Activated T-cell treated with anti-CD3 and anti-CD28 coated beads, Interleukin-2, amount 50 U/mL, for 4 hours (primary cell): ENCODE measurements at regions not wholly inside any gene's neighbourhood (a gene's known extent, or its start where the extent isn't known, plus 50 kb on each side); places are given as distances from the start of the nearest gene placed in this dataset.

Experiments
- ATAC-seq, 2 donors: fragments of 200-7000 bp; cut with Tn5 transposase; one replicate each; pipeline ENCODE4 v1.10.0; 2021
- DNase-seq: peaks from one replicate; pipeline ENCODE4 v3.0.0-alpha.2; 2020
- H3K27me3 Mint-ChIP-seq: one replicate; pipeline ENCODE4 v1.8.0; 2021; ENCODE audit warnings: low read depth, mixed read lengths
- H3K36me3 Mint-ChIP-seq: one replicate; pipeline ENCODE4 v1.8.0; 2022; ENCODE audit warnings: mixed read lengths; ENCODE audit not compliant: insufficient read depth
- H3K4me1 Mint-ChIP-seq: one replicate; pipeline ENCODE4 v1.8.0; 2021; ENCODE audit warnings: low read depth, mixed read lengths
- H3K4me3 Mint-ChIP-seq: one replicate; pipeline ENCODE4 v1.8.0; 2021; ENCODE audit warnings: mild to moderate bottlenecking, moderate library complexity, mixed read lengths
- H3K9me3 Mint-ChIP-seq: one replicate; pipeline ENCODE4 v1.8.0; 2021; ENCODE audit warnings: mixed read lengths

- H3K4me1 Mint-ChIP-seq, result no peaks in the 10 kb centered on the region
- no peak for ATAC-seq
- DNase-seq, result no peak
- H3K27me3 Mint-ChIP-seq, result peaks cover 3% of the 10 kb centered on the region
- no peak overlapping the region for H3K4me3 Mint-ChIP-seq
- no peaks in the 10 kb centered on the region for H3K36me3 Mint-ChIP-seq
- H3K9me3 Mint-ChIP-seq, result peaks cover 22% of the 10 kb centered on the region
These were observed 226.4 kb upstream of the MYT1L start for GRCh38 chr2:2557475-2557874.

- peaks cover 25% of the 10 kb centered on the region for H3K9me3 Mint-ChIP-seq
- H3K4me3 Mint-ChIP-seq, result no peak overlapping the region
- ATAC-seq (no peak), DNase-seq (no peak)
- H3K4me1 Mint-ChIP-seq, result no peaks in the 10 kb centered on the region
- H3K36me3 Mint-ChIP-seq, result no peaks in the 10 kb centered on the region
- H3K27me3 Mint-ChIP-seq, result no peaks in the 10 kb centered on the region
These were observed 219.8 kb upstream of the MYT1L start for GRCh38 chr2:2550856-2551255.

GRCh38 chr2:2547911-2548310, 216.8 kb upstream of the MYT1L start:
- Mint-ChIP-seq H3K27me3 (no peaks in the 10 kb centered on the region), H3K9me3 (peaks cover 9% of the 10 kb centered on the region), H3K4me1 (no peaks in the 10 kb centered on the region), H3K4me3 (no peak overlapping the region), H3K36me3 (no peaks in the 10 kb centered on the region)
- DNase-seq (no peak), ATAC-seq (no peak)

DNA sequence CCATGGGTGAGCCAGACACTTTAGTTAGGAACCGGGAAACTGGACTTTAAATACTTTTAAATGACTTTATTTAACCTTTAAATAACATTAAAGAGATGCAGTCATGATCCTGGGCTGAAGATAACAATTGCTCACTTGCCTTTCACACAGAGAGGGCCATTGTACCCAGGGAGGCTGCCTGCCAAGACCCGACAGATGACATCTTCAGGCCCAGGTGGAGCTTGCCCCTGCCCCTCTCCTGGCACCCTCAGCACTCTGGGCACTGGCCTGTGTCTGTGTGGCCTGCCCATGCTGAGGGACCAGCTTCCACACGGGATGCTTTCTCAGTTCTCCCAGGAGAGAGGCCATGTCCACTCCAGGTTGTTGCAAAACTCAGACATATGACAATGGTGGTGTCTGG, 216.4 kb upstream of the MYT1L start:
- DNase-seq, result no peak
- Mint-ChIP-seq H3K36me3 (no peaks in the 10 kb centered on the region), H3K9me3 (peaks cover 7% of the 10 kb centered on the region), H3K27me3 (no peaks in the 10 kb centered on the region), H3K4me1 (no peaks in the 10 kb centered on the region), H3K4me3 (no peak overlapping the region)
- no peak for ATAC-seq

GRCh38 chr2:2546046-2546445, 215.0 kb upstream of the MYT1L start:
- Mint-ChIP-seq H3K27me3 (no peaks in the 10 kb centered on the region), H3K4me3 (no peak overlapping the region), H3K9me3 (no peaks in the 10 kb centered on the region), H3K4me1 (no peaks in the 10 kb centered on the region), H3K36me3 (no peaks in the 10 kb centered on the region)
- ATAC-seq (no peak), DNase-seq (no peak)

- DNase-seq (no peak), ATAC-seq (no peak)
- no peaks in the 10 kb centered on the region for H3K9me3 Mint-ChIP-seq
- no peaks in the 10 kb centered on the region for H3K27me3 Mint-ChIP-seq
- no peaks in the 10 kb centered on the region for H3K4me1 Mint-ChIP-seq
- no peak overlapping the region for H3K4me3 Mint-ChIP-seq
- no peaks in the 10 kb centered on the region for H3K36me3 Mint-ChIP-seq
These were observed 212.0 kb upstream of the MYT1L start for GRCh38 chr2:2542966-2543611.

DNA sequence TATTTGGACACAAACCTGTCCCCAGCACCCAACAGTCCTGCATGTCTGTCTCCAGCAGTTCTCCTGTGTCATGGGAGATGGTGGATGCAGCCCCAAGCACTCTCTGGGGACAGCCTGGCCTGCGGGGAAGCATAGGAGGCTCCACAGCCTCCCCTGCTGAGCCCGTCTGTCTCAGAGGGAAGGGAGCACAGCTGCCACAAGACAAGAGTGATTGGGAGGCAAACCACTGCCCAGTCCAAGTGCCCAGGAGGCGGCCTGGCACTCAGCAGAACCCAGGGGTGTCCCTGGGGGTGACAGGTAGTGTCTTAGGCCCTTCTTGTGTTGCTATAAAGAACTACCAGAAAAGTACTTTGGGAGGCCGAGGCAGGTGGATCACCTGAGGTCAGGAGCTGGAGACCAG, 211.2 kb upstream of the MYT1L start:
- H3K36me3 Mint-ChIP-seq, result no peaks in the 10 kb centered on the region
- H3K4me1 Mint-ChIP-seq, result no peaks in the 10 kb centered on the region
- no peaks in the 10 kb centered on the region for H3K9me3 Mint-ChIP-seq
- ATAC-seq, result no peak
- no peak for DNase-seq
- no peak overlapping the region for H3K4me3 Mint-ChIP-seq
- H3K27me3 Mint-ChIP-seq, result no peaks in the 10 kb centered on the region

DNA sequence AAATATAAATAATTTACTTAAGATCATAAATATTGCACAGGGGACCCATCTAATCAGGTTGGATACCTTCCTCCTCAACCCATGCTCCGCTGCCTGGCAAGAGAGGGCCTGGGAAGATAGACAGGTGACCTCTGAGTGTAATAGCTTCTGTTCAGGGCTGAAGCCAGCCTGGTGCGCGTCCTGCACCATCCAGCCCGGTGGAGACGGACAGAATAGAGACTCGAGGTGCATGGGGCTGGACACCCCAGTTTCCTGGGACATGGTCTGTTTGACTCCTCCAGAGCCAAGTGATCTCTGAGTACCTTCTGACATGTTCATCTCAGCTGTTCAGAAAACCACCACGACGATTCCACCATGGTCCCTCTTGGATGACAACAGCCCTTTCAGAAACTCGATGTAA, 209.3 kb upstream of the MYT1L start:
- H3K4me3 Mint-ChIP-seq, result no peak overlapping the region

GRCh38 chr2:2536416-2537056, 205.5 kb upstream of the MYT1L start:
- Mint-ChIP-seq H3K27me3 (no peaks in the 10 kb centered on the region), H3K36me3 (no peaks in the 10 kb centered on the region), H3K9me3 (no peaks in the 10 kb centered on the region), H3K4me1 (no peaks in the 10 kb centered on the region), H3K4me3 (no peak overlapping the region)
- DNase-seq (no peak), ATAC-seq (no peak)

More for the DNA sequence above, 209.3 kb upstream of the MYT1L start:
- Mint-ChIP-seq H3K27me3 (no peaks in the 10 kb centered on the region), H3K4me1 (no peaks in the 10 kb centered on the region), H3K9me3 (no peaks in the 10 kb centered on the region), H3K36me3 (no peaks in the 10 kb centered on the region)
- ATAC-seq, result no peak
- no peak for DNase-seq

- Mint-ChIP-seq H3K4me1 (no peaks in the 10 kb centered on the region), H3K4me3 (no peak overlapping the region), H3K9me3 (no peaks in the 10 kb centered on the region), H3K27me3 (no peaks in the 10 kb centered on the region), H3K36me3 (no peaks in the 10 kb centered on the region)
- ATAC-seq (no peak), DNase-seq (no peak)
These were observed 199.3 kb upstream of the MYT1L start for GRCh38 chr2:2530334-2530733.

- no peaks in the 10 kb centered on the region for H3K9me3 Mint-ChIP-seq
- DNase-seq (no peak), ATAC-seq (no peak)
- H3K36me3 Mint-ChIP-seq, result no peaks in the 10 kb centered on the region
- H3K27me3 Mint-ChIP-seq, result no peaks in the 10 kb centered on the region
- no peak overlapping the region for H3K4me3 Mint-ChIP-seq
- no peaks in the 10 kb centered on the region for H3K4me1 Mint-ChIP-seq
These were observed 197.8 kb upstream of the MYT1L start for GRCh38 chr2:2528846-2529245.

DNA sequence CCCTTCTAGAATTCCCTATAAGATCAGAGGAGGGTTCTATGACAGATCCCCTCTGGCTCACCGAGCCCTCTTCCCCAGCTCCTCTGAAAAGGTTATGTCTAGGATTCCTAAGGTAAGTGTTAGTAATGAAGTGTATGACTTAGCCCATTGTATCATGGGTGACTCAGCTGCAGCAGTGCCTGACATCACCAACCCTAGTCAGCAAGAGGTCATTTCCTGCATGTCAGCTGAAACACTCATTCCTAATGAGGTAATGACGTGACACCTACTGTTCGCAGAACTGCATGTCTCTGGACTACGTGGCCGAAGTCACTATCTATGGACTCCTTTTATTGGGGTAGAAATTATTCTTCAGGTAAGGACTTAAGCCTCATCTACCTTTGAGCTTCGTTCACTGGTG, 196.1 kb upstream of the MYT1L start:
- no peaks in the 10 kb centered on the region for H3K4me1 Mint-ChIP-seq
- H3K27me3 Mint-ChIP-seq, result peaks cover 1% of the 10 kb centered on the region
- ATAC-seq, result no peak
- no peaks in the 10 kb centered on the region for H3K9me3 Mint-ChIP-seq
- H3K4me3 Mint-ChIP-seq, result no peak overlapping the region
- no peaks in the 10 kb centered on the region for H3K36me3 Mint-ChIP-seq
- no peak for DNase-seq

DNA sequence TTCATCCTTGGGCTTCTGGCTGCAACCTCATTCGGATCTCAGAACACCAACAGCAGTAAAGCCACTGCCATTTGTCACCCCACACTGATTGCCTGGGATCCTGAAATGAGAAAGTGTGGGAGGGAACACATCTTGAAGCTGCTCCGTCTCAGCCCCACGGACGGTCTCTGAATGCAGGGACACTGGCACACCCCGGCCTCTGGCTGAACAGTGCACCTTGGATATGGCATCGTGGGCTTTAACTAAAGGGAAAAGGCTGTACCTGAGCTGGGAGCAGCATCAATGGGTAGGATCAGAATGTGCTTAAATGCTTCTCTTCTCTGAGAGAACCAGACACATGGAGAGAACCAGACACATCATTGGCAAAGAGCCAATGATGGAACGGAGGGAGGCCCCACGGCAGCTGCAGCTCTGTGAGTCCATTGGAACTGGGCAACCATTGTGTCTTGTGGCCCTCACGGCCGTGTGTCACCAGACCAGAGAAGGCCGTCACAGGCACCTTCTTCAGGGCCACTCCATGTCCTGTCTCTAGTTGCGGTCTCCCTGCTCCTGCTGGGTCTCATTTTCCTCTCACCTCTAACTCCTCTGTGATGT, 193.4 kb upstream of the MYT1L start:
- no peaks in the 10 kb centered on the region for H3K9me3 Mint-ChIP-seq
- no peak for ATAC-seq

DNA sequence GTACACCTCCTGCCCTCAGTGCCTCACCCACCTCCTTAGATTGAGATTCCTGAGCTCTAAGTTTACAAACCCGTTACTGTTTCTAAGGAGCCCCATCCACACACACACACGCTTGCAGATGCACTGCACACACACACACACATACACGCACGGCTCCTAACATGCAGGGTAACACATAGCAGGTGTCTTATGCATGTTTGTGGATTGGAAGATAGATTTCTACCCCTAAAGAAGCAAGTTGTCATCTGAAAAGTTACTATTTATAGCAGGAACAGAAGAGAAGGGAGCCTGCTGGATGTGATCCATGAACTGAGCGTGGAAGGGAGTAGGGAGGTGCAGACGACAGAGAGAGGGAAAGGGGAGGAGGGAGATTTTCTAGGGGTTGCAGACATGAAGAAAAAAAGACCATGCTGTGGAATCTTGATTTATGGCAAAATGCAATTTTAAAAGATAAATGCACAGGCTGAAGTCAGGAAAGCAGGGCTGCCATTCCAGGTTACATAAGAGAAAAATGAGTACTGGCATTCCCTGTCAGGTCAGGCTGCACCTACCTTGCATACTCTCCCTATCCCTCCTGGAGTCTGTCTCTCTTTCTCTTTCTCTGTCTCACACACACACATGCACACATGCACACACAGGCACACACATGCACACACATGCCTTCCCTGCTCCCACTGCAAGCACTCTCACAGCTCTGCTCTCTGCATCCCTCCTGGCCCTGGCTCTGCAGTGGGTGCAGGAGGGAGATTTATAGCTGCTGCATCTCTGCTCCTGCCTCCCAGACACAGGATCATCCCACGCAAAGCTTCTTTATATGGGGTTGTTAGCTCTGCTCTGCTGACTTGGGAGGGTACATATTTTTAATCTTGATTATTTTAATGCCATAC, 192.6 kb upstream of the MYT1L start:
- no peak overlapping the region for H3K4me3 Mint-ChIP-seq
- H3K4me1 Mint-ChIP-seq, result no peaks in the 10 kb centered on the region
- DNase-seq (no peak), ATAC-seq (no peak)
- no peaks in the 10 kb centered on the region for H3K36me3 Mint-ChIP-seq
- peaks cover 3% of the 10 kb centered on the region for H3K27me3 Mint-ChIP-seq
- H3K9me3 Mint-ChIP-seq, result no peaks in the 10 kb centered on the region

More for the DNA sequence above, 193.4 kb upstream of the MYT1L start:
- H3K27me3 Mint-ChIP-seq, result peaks cover 3% of the 10 kb centered on the region
- no peak overlapping the region for H3K4me3 Mint-ChIP-seq
- H3K4me1 Mint-ChIP-seq, result no peaks in the 10 kb centered on the region
- no peak for DNase-seq
- no peaks in the 10 kb centered on the region for H3K36me3 Mint-ChIP-seq
